ENCODE measurements at regions not wholly inside any gene's neighbourhood (a gene's known extent, or its start where the extent isn't known, plus 50 kb on each side); places are given as distances from the start of the nearest gene placed in this dataset.

DNA sequence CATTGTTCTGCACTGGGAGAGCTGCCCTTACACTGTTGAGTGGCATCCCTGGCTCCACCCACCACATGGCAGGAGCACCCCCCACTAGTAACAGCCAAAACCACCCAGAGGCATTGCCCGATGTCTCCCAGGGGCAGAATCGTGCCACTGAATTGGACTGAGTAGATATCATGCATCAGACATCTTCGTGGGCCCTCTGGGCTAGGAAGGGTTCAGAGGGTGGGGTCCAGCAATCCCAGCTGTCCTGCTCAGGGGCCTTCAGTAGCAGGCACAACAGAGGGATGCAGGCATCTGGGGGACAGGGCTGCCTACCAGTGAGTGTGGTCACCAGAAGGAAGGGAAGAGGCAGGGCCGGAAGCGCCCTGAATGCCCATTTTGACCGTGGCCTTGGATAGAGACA is 119.7 kb upstream of the PPP2R2D start:
- TF ChIP-seq, protein P1, sequence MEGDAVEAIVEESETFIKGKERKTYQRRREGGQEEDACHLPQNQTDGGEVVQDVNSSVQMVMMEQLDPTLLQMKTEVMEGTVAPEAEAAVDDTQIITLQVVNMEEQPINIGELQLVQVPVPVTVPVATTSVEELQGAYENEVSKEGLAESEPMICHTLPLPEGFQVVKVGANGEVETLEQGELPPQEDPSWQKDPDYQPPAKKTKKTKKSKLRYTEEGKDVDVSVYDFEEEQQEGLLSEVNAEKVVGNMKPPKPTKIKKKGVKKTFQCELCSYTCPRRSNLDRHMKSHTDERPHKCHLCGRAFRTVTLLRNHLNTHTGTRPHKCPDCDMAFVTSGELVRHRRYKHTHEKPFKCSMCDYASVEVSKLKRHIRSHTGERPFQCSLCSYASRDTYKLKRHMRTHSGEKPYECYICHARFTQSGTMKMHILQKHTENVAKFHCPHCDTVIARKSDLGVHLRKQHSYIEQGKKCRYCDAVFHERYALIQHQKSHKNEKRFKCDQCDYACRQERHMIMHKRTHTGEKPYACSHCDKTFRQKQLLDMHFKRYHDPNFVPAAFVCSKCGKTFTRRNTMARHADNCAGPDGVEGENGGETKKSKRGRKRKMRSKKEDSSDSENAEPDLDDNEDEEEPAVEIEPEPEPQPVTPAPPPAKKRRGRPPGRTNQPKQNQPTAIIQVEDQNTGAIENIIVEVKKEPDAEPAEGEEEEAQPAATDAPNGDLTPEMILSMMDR (IDR thresholded peaks at IDR 0.05): no peak

DNA sequence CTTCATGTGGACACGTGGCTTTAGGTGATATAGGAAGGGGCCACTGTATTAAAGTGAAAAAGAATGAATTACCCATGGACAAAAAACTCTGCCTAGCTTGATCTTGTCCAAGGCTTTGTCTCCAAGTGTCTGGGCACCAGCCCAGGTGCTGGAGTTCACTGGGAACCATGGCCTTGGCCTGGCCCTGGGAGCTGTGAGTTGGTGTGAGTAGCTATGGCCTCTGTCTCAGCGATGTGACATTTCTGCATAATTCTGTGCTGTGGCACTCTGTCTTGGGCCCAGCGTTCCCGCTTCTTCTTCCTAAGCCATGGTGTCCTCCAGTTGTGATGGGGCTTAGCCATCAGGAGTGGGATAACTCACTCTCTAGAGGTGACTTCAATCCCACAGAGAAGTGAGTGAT is 119.0 kb upstream of the PPP2R2D start:
- TF ChIP-seq, protein P1 (IDR thresholded peaks at IDR 0.05): no peak

DNA sequence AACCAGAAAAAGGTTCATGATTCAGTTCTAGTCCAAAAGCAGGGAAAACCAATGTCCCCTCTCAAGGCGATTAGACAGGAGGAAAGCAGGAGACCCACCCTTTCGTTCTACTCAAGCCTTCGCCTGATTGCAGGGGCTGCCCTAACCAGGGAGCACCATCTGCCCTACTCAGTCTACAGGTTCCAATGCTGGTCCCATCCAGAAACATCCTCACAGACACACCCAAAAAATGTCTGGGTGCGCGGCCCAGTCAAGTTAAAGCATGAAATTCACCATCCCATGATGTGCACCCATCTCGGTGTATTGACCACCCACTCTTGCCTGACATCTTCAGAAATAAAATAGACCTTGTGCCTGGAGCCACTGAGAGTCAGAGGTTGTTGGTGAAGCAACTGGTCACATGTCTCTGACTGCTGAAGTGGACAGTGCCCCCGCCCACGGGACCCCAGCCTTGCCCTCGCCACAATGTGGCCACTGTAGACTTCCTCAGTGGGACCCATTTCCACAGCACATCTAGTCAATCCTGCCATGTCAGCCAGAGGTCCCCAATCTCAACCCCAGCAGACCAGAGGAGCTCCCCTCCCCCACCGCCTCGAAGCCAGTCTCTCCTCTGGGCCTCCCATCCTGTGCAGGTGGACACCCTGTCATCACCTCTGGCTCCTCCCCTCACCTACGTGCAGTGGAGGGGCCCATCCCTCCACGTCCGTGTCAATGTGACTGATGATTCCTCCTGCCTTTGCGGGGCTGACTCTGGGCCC is 116.3 kb upstream of the PPP2R2D start:
- TF ChIP-seq, protein P1 (IDR thresholded peaks at IDR 0.05): no peak

DNA sequence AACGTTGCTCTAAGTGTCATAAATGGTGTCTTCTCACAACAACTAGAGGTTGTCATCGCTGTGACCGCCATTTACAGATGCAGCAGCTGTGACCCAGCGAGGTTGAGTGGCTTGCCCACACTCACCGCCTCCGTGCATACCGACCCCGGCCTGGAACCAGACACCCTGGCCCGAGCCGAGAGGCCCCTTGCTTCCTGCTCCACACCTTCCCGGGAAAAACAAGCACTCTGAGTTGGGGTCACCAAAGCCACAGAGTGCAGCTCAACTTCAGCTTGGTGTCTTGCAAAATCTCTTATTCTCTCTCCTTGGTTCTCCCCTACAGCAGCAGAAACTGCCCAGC is 115.7 kb upstream of the PPP2R2D start:
- TF ChIP-seq, protein P1 (IDR thresholded peaks at IDR 0.05): no peak

DNA sequence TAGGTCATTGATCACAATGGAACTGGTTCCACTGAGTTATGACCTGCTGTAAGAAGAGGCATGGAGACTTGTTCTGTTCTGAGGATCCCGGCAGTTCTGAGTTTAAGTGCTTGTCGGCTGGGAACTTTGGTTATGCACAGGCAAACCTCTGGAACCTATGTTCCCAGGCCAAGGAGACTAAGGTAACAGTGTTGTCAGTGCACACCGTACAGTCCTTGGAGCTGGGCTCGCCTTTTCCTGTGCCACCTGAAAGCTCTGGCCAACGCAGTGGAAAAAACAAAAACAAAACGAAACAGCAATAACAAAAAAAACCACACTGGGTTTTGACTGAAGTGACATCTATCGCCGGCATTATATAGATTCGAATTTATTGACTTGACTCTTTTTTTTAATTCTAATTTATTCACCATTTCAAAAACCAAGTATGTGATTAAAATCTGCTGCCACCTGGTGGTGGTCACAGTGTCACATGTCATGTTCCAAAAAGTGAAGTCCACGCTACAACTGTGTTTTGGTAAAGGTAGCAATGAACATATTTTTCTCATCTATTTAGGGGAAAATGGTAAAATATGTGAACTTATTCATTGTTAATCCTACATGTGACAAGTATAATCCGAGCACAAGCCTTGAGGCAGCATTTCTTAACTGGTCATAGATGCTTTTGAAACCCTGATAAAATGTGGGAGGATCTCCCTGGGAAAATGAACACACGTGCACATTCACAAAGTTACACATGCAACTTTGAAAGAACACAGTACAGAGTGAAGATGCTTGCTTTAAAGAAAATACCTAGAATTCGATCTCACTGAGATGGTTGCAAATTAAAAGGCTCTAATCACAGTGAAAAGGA is 113.8 kb upstream of the PPP2R2D start:
- TF ChIP-seq, protein P1 (IDR thresholded peaks at IDR 0.05): peak; percentile 86

DNA sequence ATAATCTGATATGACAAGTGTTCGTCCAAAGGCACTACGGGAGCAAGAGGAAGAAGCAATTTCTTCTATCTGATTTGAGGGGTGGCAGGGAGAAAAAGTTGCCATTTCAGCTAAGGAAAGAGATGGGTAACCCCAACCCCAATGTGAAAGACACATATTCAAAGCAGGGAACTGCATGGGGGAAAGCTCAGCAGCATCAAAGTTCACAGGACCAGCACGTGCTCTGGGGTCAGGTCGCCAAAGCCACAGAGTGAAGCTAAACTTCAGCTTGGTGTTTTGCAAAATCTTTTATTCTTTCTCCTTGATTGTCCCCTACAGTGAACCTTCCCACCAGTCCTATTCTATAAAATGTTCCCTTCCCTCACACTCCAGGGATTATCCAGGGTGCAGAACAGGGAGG is 112.8 kb upstream of the PPP2R2D start:
- TF ChIP-seq, protein P1 (IDR thresholded peaks at IDR 0.05): no peak

DNA sequence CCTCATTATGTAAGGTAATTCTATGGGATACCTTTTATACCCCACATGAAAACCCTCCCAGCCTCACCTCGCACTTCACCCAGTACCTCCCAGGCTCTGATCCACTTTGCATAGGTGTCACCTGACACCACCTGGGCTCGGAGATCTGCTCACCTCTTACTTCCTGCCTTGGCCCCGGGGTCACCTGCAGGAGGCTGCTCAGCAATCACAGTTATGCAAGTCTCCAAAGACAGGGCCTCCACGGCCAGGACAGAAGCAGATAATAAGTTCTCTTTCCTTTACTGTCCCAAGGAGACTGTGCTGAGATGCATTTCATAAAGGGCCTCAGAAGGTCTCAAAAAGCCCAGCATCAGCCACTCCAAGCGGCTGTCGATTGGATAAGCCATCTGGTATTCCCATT is 112.4 kb upstream of the PPP2R2D start:
- TF ChIP-seq, protein P1 (IDR thresholded peaks at IDR 0.05): no peak

All from LNCAP (cell line).